ENCODE measurements at regions not wholly inside any gene's neighbourhood (a gene's known extent, or its start where the extent isn't known, plus 50 kb on each side); places are given as distances from the start of the nearest gene placed in this dataset.

DNA sequence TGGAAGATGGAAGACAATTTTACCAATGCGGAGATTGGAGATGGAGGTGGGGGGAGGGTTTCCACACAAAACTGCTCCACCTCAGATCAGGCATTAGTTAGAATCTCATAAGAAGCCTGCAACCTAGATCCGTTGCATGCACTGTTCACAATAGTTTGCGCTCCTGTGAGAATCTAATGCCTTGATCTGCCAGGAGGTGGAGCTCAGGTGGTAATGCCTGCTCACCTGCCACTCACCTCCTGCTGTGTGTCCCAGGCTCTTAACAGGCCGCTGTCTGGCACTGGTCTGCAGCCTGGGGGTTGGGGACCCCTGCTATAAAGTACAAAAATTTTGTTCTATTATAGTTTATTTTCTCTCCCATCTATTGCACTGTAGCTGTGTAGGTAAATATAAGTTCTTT lies 84.9 kb upstream of the FOXG1 start:
- no peaks in the 10 kb centered on the region for H3K36me3 ChIP-seq (ENCODE audit: control insufficient read depth, insufficient read depth, low read length)
- H3K27me3 ChIP-seq (ENCODE audit: control insufficient read depth, insufficient read depth, low read length): no peaks in the 10 kb centered on the region
- no peaks in the 10 kb centered on the region for H3K36me3 Mint-ChIP-seq
- no peak for ATAC-seq (ENCODE audit: low read depth in 2 of 2)
- no peak overlapping the region for H3K4me3 ChIP-seq (ENCODE audit: low read depth, low read length)
- H3K27me3 Mint-ChIP-seq: no peaks in the 10 kb centered on the region
- H3K4me3 Mint-ChIP-seq: no peak overlapping the region
- no peak overlapping the region for H3K27ac ChIP-seq (ENCODE audit: insufficient read depth, low read length, poor library complexity, severe bottlenecking)
- H3K9me3 Mint-ChIP-seq: peaks cover 0 to 17% (median 5%) of the 10 kb centered on the region in 7 donors
- no peak for DNase-seq
- H3K27ac Mint-ChIP-seq: no peak overlapping the region
- peaks cover 5 to 8% of the 10 kb centered on the region in 2 experiments for H3K9me3 ChIP-seq (ENCODE audit: control insufficient read depth in 2 of 2, low read length in 2 of 2)
- no peaks in the 10 kb centered on the region for H3K4me1 ChIP-seq (ENCODE audit: control insufficient read depth, insufficient read depth, low read length, poor library complexity, severe bottlenecking)
- H3K4me1 Mint-ChIP-seq: no peaks in the 10 kb centered on the region

DNA sequence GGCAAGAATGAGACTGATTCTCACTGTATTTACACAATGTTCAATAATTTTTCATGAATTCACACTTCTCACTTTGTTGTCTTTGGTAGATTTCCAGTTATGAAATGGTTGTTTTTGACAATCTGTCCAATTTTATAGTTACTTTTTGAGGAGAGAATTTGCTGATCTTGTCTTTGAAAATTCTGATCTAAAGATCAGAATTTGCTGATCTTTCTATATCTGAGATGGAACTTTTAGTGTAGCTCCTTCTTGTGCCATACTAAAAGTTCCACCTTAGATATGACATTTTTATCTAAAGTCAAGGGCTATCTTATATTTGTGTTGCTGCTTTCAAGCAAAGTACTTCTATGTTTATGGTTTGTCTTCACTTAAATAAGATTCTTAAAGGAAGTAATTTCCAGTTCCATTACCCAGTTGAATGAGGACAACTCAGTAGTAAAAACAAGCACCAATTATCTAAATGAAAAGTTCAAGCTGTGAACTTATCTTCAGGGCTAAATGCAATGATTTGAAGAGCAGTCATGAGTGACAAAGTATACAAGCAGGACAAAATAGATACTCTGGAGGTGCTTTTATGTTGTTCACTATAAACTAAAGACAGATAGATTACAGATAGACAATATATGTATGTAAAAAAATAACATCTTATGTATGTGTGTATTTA lies 76.4 kb upstream of the FOXG1 start:
- ATAC-seq (ENCODE audit: low read depth in 2 of 2) (no peak), DNase-seq (no peak)
- no peak overlapping the region for H3K4me3 ChIP-seq (ENCODE audit: low read depth, low read length)
- Mint-ChIP-seq H3K27me3 (no peaks in the 10 kb centered on the region), H3K4me1 (no peaks in the 10 kb centered on the region), H3K9me3 (peaks cover 4 to 32% (median 7%) of the 10 kb centered on the region in 7 donors), H3K36me3 (no peaks in the 10 kb centered on the region), H3K27ac (peak overlapping the region in 1 of 3 donors; percentile 33), H3K4me3 (no peak overlapping the region)
- H3K9me3 ChIP-seq (ENCODE audit: control insufficient read depth in 2 of 2, low read length in 2 of 2): peaks cover 3 to 4% of the 10 kb centered on the region in 2 experiments
- no peaks in the 10 kb centered on the region for H3K36me3 ChIP-seq (ENCODE audit: control insufficient read depth, insufficient read depth, low read length)
- no peaks in the 10 kb centered on the region for H3K27me3 ChIP-seq (ENCODE audit: control insufficient read depth, insufficient read depth, low read length)
- H3K4me1 ChIP-seq (ENCODE audit: control insufficient read depth, insufficient read depth, low read length, poor library complexity, severe bottlenecking): no peaks in the 10 kb centered on the region
- H3K27ac ChIP-seq (ENCODE audit: insufficient read depth, low read length, poor library complexity, severe bottlenecking): no peak overlapping the region

DNA sequence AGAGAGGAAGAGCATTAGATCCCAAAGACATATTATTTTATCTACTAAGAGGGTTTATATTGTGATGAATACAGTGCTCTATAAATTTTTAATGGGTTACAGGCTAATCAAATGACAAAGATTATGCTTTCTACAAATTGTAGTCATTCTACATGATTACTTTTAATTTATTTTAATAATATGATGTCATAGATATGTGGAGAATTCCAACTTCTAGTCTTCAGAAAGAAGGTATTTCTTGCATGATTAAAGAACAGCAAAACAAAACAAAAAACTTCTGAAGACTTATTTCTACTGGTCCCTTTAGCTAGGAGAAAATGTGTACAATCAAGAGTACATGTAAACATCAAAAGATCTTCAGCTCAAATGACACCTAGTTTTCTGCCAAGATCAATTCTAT lies 71.5 kb upstream of the FOXG1 start:
- Mint-ChIP-seq H3K36me3 (no peaks in the 10 kb centered on the region), H3K27me3 (no peaks in the 10 kb centered on the region), H3K4me3 (no peak overlapping the region), H3K4me1 (no peaks in the 10 kb centered on the region), H3K9me3 (peaks cover 0 to 32% (median 7%) of the 10 kb centered on the region in 7 donors), H3K27ac (no peak overlapping the region)
- Histone ChIP-seq H3K4me1 (ENCODE audit: control insufficient read depth, insufficient read depth, low read length, poor library complexity, severe bottlenecking) (no peaks in the 10 kb centered on the region), H3K27ac (ENCODE audit: insufficient read depth, low read length, poor library complexity, severe bottlenecking) (no peak overlapping the region), H3K27me3 (ENCODE audit: control insufficient read depth, insufficient read depth, low read length) (no peaks in the 10 kb centered on the region), H3K4me3 (ENCODE audit: low read depth, low read length) (no peak overlapping the region), H3K9me3 (ENCODE audit: control insufficient read depth in 2 of 2, low read length in 2 of 2) (peaks cover 3 to 4% of the 10 kb centered on the region in 2 experiments), H3K36me3 (ENCODE audit: control insufficient read depth, insufficient read depth, low read length) (no peaks in the 10 kb centered on the region)
- ATAC-seq (ENCODE audit: low read depth in 2 of 2): no peak
- DNase-seq: no peak

DNA sequence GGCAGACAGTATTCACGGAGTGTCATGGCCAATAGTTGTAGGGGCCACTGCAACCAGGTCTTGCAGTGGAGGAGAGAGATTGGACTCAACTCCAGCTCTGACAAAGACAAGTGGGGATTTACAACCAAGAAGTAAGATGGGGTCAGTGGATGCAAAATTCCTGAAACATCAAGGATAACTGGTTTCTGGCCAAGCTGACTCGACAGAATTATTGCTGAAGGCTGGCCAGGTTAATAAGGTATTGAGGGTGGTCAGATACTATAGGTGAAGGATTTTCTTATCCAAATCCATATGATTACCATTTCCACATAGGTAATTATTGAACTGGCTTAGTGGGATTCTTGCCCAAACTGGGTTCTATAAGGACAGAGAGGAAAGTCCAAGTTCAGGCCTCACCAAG lies 64.9 kb upstream of the FOXG1 start:
- H3K36me3 ChIP-seq (ENCODE audit: control insufficient read depth, insufficient read depth, low read length): no peaks in the 10 kb centered on the region
- H3K9me3 ChIP-seq (ENCODE audit: control insufficient read depth in 2 of 2, low read length in 2 of 2): peaks cover 0 to 3% of the 10 kb centered on the region in 2 experiments
- no peaks in the 10 kb centered on the region for H3K27me3 ChIP-seq (ENCODE audit: control insufficient read depth, insufficient read depth, low read length)
- Mint-ChIP-seq H3K27ac (no peak overlapping the region), H3K36me3 (no peaks in the 10 kb centered on the region), H3K4me1 (no peaks in the 10 kb centered on the region), H3K27me3 (no peaks in the 10 kb centered on the region), H3K9me3 (peaks cover 2 to 35% (median 11%) of the 10 kb centered on the region in 7 donors), H3K4me3 (no peak overlapping the region)
- no peak overlapping the region for H3K27ac ChIP-seq (ENCODE audit: insufficient read depth, low read length, poor library complexity, severe bottlenecking)
- H3K4me3 ChIP-seq (ENCODE audit: low read depth, low read length): no peak overlapping the region
- DNase-seq (no peak), ATAC-seq (ENCODE audit: low read depth in 2 of 2) (no peak)
- H3K4me1 ChIP-seq (ENCODE audit: control insufficient read depth, insufficient read depth, low read length, poor library complexity, severe bottlenecking): no peaks in the 10 kb centered on the region

DNA sequence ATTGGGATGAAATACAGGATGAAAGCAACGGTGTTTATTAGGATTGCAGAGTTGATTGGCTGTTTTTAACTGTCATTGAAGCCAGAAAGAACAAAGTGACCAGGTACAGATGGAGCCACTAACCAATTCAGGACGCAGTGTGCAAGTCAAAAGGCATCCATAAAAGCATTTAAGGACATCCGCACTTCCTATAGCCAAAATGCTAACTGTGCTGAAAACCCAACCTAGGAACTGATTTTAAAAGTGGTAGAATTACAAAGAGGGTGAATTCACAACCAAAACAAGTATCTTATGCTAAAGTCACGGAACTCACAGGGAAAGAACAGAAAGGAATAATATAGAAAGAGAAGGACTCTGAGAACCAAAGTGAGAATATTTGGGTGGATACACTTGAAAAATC lies 63.1 kb upstream of the FOXG1 start:
- H3K27ac Mint-ChIP-seq: no peak overlapping the region
- H3K4me1 Mint-ChIP-seq: no peaks in the 10 kb centered on the region

GRCh38 chr14:28704153-28704552 lies 62.4 kb upstream of the FOXG1 start:
- no peak for DNase-seq
- Mint-ChIP-seq H3K27ac (no peak overlapping the region), H3K9me3 (peaks cover 2 to 40% (median 7%) of the 10 kb centered on the region in 7 donors), H3K4me1 (no peaks in the 10 kb centered on the region), H3K36me3 (no peaks in the 10 kb centered on the region), H3K27me3 (no peaks in the 10 kb centered on the region), H3K4me3 (no peak overlapping the region)
- no peaks in the 10 kb centered on the region for H3K9me3 ChIP-seq (ENCODE audit: control insufficient read depth in 2 of 2, low read length in 2 of 2)
- no peak for ATAC-seq (ENCODE audit: low read depth in 2 of 2)
- H3K4me3 ChIP-seq (ENCODE audit: low read depth, low read length): no peak overlapping the region
- no peaks in the 10 kb centered on the region for H3K4me1 ChIP-seq (ENCODE audit: control insufficient read depth, insufficient read depth, low read length, poor library complexity, severe bottlenecking)
- no peaks in the 10 kb centered on the region for H3K27me3 ChIP-seq (ENCODE audit: control insufficient read depth, insufficient read depth, low read length)
- H3K27ac ChIP-seq (ENCODE audit: insufficient read depth, low read length, poor library complexity, severe bottlenecking): no peak overlapping the region
- no peaks in the 10 kb centered on the region for H3K36me3 ChIP-seq (ENCODE audit: control insufficient read depth, insufficient read depth, low read length)

More for the DNA sequence above, 63.1 kb upstream of the FOXG1 start:
- Histone ChIP-seq H3K9me3 (ENCODE audit: control insufficient read depth in 2 of 2, low read length in 2 of 2) (no peaks in the 10 kb centered on the region), H3K4me3 (ENCODE audit: low read depth, low read length) (no peak overlapping the region), H3K27ac (ENCODE audit: insufficient read depth, low read length, poor library complexity, severe bottlenecking) (no peak overlapping the region), H3K36me3 (ENCODE audit: control insufficient read depth, insufficient read depth, low read length) (no peaks in the 10 kb centered on the region), H3K27me3 (ENCODE audit: control insufficient read depth, insufficient read depth, low read length) (no peaks in the 10 kb centered on the region), H3K4me1 (ENCODE audit: control insufficient read depth, insufficient read depth, low read length, poor library complexity, severe bottlenecking) (no peaks in the 10 kb centered on the region)
- Mint-ChIP-seq H3K4me3 (no peak overlapping the region), H3K27me3 (no peaks in the 10 kb centered on the region), H3K9me3 (peaks cover 2 to 35% (median 7%) of the 10 kb centered on the region in 7 donors), H3K36me3 (no peaks in the 10 kb centered on the region)
- no peak for DNase-seq
- ATAC-seq (ENCODE audit: low read depth in 2 of 2): no peak

- no peaks in the 10 kb centered on the region for H3K27me3 Mint-ChIP-seq
- no peak overlapping the region for H3K4me3 Mint-ChIP-seq
Measured at GRCh38 chr14:28707814-28708213, 58.8 kb upstream of the FOXG1 start.

GRCh38 chr14:28709571-28710305 lies 56.8 kb upstream of the FOXG1 start:
- Histone ChIP-seq H3K36me3 (ENCODE audit: control insufficient read depth, insufficient read depth, low read length) (no peaks in the 10 kb centered on the region), H3K4me3 (ENCODE audit: low read depth, low read length) (no peak overlapping the region), H3K27me3 (ENCODE audit: control insufficient read depth, insufficient read depth, low read length) (no peaks in the 10 kb centered on the region), H3K4me1 (ENCODE audit: control insufficient read depth, insufficient read depth, low read length, poor library complexity, severe bottlenecking) (no peaks in the 10 kb centered on the region), H3K9me3 (ENCODE audit: control insufficient read depth in 2 of 2, low read length in 2 of 2) (peaks cover 0 to 2% of the 10 kb centered on the region in 2 experiments), H3K27ac (ENCODE audit: insufficient read depth, low read length, poor library complexity, severe bottlenecking) (no peak overlapping the region)
- H3K27me3 Mint-ChIP-seq: no peaks in the 10 kb centered on the region
- H3K36me3 Mint-ChIP-seq: no peaks in the 10 kb centered on the region
- no peak overlapping the region for H3K4me3 Mint-ChIP-seq
- no peaks in the 10 kb centered on the region for H3K4me1 Mint-ChIP-seq
- H3K27ac Mint-ChIP-seq: no peak overlapping the region
- ATAC-seq (ENCODE audit: low read depth in 2 of 2) (no peak), DNase-seq (no peak)
- H3K9me3 Mint-ChIP-seq: peaks cover 0 to 27% (median 9%) of the 10 kb centered on the region in 7 donors

More at GRCh38 chr14:28707814-28708213, 58.8 kb upstream of the FOXG1 start:
- ATAC-seq (ENCODE audit: low read depth in 2 of 2): no peak
- no peak for DNase-seq
- H3K36me3 Mint-ChIP-seq: no peaks in the 10 kb centered on the region
- peaks cover 0 to 41% (median 9%) of the 10 kb centered on the region in 7 donors for H3K9me3 Mint-ChIP-seq
- no peaks in the 10 kb centered on the region for H3K4me1 Mint-ChIP-seq
- no peaks in the 10 kb centered on the region for H3K36me3 ChIP-seq (ENCODE audit: control insufficient read depth, insufficient read depth, low read length)
- H3K27me3 ChIP-seq (ENCODE audit: control insufficient read depth, insufficient read depth, low read length): no peaks in the 10 kb centered on the region
- H3K27ac Mint-ChIP-seq: no peak overlapping the region
- no peak overlapping the region for H3K4me3 ChIP-seq (ENCODE audit: low read depth, low read length)
- no peak overlapping the region for H3K27ac ChIP-seq (ENCODE audit: insufficient read depth, low read length, poor library complexity, severe bottlenecking)
- H3K4me1 ChIP-seq (ENCODE audit: control insufficient read depth, insufficient read depth, low read length, poor library complexity, severe bottlenecking): no peaks in the 10 kb centered on the region
- no peaks in the 10 kb centered on the region for H3K9me3 ChIP-seq (ENCODE audit: control insufficient read depth in 2 of 2, low read length in 2 of 2)

Measured in CD4-positive, CD25-positive, alpha-beta regulatory T cell (primary cell).